Astrocyte (in vitro differentiated cells and primary cell): ENCODE measurements at regions not wholly inside any gene's neighbourhood (a gene's known extent, or its start where the extent isn't known, plus 50 kb on each side); places are given as distances from the start of the nearest gene placed in this dataset.

Experiments used
- DNase-seq: peaks from one replicate; pipeline ENCODE4 v3.0.0-alpha.2; 2010; ENCODE audit warnings: low read depth
- FAIRE-seq: peaks from 2 replicates; lab custom pipeline; 2011; peaks lifted over from hg19 to GRCh38; lab: Jason Lieb, UNC
- H2AFZ ChIP-seq: 2 replicates; pipeline ENCODE4 v1.6.0; 2012; ENCODE audit warnings: low read depth, low read length, inconsistent platforms
- H3K27ac ChIP-seq: 2 replicates; pipeline ENCODE4 v1.5.1; 2011; ENCODE audit warnings: low read depth, low read length, inconsistent platforms
- H3K27me3 ChIP-seq: 2 replicates; pipeline ENCODE4 v1.6.0; 2011; ENCODE audit warnings: low read length, inconsistent platforms; ENCODE audit not compliant: insufficient read depth
- H3K36me3 ChIP-seq: 2 replicates; pipeline ENCODE4 v1.5.1; 2011; ENCODE audit warnings: low read length, inconsistent platforms; ENCODE audit not compliant: insufficient read depth
- H3K4me1 ChIP-seq: 2 replicates; pipeline ENCODE4 v1.5.1; 2011; ENCODE audit warnings: low read length, inconsistent platforms; ENCODE audit not compliant: insufficient read depth
- H3K4me2 ChIP-seq: 2 replicates; pipeline ENCODE4 v1.6.0; 2012; ENCODE audit warnings: low read length, inconsistent platforms
- H3K4me3 ChIP-seq: 2 replicates; pipeline ENCODE4 v1.5.1; 2011; ENCODE audit warnings: low read depth, mild to moderate bottlenecking, low read length, inconsistent platforms; ENCODE audit not compliant: insufficient read depth
- H3K79me2 ChIP-seq: 2 replicates; pipeline ENCODE4 v1.6.0; 2012; ENCODE audit warnings: mild to moderate bottlenecking, low read length, inconsistent platforms; ENCODE audit not compliant: insufficient read depth
- H3K9ac ChIP-seq: 2 replicates; pipeline ENCODE4 v1.6.0; 2012; ENCODE audit warnings: mild to moderate bottlenecking, low read length, inconsistent platforms
- H3K9me3 ChIP-seq: 2 replicates; pipeline ENCODE4 v1.5.1; 2012; ENCODE audit warnings: low read depth, mild to moderate bottlenecking, low read length, inconsistent platforms; ENCODE audit not compliant: insufficient read depth
- H4K20me1 ChIP-seq: 2 replicates; pipeline ENCODE4 v1.6.0; 2012; ENCODE audit warnings: low read length, inconsistent platforms; ENCODE audit not compliant: insufficient read depth
- H3K27ac Mint-ChIP-seq: one replicate; pipeline ENCODE4 v1.8.0; 2021; ENCODE audit warnings: mild to moderate bottlenecking, mixed read lengths; ENCODE audit not compliant: unreplicated experiment
- H3K27me3 Mint-ChIP-seq: one replicate; pipeline ENCODE4 v1.8.0; 2021; ENCODE audit warnings: low read depth, mixed read lengths; ENCODE audit not compliant: unreplicated experiment
- H3K36me3 Mint-ChIP-seq: one replicate; pipeline ENCODE4 v1.8.0; 2021; ENCODE audit warnings: low read depth, mixed read lengths; ENCODE audit not compliant: unreplicated experiment
- H3K4me1 Mint-ChIP-seq: one replicate; pipeline ENCODE4 v1.8.0; 2021; ENCODE audit warnings: low read depth, mixed read lengths; ENCODE audit not compliant: unreplicated experiment
- H3K4me3 Mint-ChIP-seq: one replicate; pipeline ENCODE4 v1.8.0; 2021; ENCODE audit warnings: mild to moderate bottlenecking, moderate library complexity, mixed read lengths; ENCODE audit not compliant: unreplicated experiment
- H3K9me3 Mint-ChIP-seq: one replicate; pipeline ENCODE4 v1.8.0; 2021; ENCODE audit warnings: mild to moderate bottlenecking, mixed read lengths; ENCODE audit not compliant: unreplicated experiment
- EZH2 ChIP-seq: IDR thresholded peaks from 2 replicates; pipeline ENCODE4 v1.6.1; 2012; ENCODE audit warnings: mild to moderate bottlenecking, low read length, inconsistent platforms; ENCODE audit not compliant: insufficient read depth
- TF ChIP-seq, protein P1 (sequence below): IDR thresholded peaks from 2 replicates; pipeline ENCODE4 v1.5.1; 2011; ENCODE audit warnings: low read depth, mild to moderate bottlenecking, inconsistent platforms, low read length, moderate library complexity; ENCODE audit not compliant: insufficient read depth

DNA sequence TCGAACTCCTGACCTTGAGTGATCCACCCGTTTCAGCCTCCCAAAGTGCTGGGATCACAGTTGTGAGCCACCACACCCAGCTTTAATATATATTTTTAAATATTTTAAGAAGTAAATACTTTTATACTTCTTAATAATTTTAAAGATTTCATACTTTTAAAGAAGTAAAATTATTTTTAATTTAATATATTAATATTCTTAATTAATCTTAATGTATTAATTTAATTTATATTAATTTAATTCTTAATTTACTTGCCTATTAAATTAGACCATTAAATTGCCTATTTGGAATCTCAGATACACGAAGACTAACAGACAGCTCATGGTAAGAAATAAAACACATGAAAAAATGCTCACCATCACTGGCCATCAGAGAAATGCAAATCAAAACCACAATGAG lies 1087.4 kb downstream of the CDH18 start:
- Histone ChIP-seq H3K9me3 (no peaks in the 10 kb centered on the region), H3K36me3 (no peaks in the 10 kb centered on the region), H3K79me2 (no peaks in the 10 kb centered on the region), H2AFZ (no peak overlapping the region), H3K4me3 (no peak overlapping the region), H3K4me1 (no peaks in the 10 kb centered on the region), H3K27ac (no peak overlapping the region), H3K4me2 (no peak overlapping the region), H3K9ac (no peak overlapping the region), H4K20me1 (no peaks in the 10 kb centered on the region), H3K27me3 (no peaks in the 10 kb centered on the region)
- Mint-ChIP-seq H3K4me1 (no peaks in the 10 kb centered on the region), H3K27me3 (no peaks in the 10 kb centered on the region), H3K4me3 (no peak overlapping the region), H3K9me3 (no peaks in the 10 kb centered on the region), H3K36me3 (no peaks in the 10 kb centered on the region), H3K27ac (no peak overlapping the region)
- TF ChIP-seq, protein P1, sequence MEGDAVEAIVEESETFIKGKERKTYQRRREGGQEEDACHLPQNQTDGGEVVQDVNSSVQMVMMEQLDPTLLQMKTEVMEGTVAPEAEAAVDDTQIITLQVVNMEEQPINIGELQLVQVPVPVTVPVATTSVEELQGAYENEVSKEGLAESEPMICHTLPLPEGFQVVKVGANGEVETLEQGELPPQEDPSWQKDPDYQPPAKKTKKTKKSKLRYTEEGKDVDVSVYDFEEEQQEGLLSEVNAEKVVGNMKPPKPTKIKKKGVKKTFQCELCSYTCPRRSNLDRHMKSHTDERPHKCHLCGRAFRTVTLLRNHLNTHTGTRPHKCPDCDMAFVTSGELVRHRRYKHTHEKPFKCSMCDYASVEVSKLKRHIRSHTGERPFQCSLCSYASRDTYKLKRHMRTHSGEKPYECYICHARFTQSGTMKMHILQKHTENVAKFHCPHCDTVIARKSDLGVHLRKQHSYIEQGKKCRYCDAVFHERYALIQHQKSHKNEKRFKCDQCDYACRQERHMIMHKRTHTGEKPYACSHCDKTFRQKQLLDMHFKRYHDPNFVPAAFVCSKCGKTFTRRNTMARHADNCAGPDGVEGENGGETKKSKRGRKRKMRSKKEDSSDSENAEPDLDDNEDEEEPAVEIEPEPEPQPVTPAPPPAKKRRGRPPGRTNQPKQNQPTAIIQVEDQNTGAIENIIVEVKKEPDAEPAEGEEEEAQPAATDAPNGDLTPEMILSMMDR: no peak
- DNase-seq (no peak), FAIRE-seq (no peak)

DNA sequence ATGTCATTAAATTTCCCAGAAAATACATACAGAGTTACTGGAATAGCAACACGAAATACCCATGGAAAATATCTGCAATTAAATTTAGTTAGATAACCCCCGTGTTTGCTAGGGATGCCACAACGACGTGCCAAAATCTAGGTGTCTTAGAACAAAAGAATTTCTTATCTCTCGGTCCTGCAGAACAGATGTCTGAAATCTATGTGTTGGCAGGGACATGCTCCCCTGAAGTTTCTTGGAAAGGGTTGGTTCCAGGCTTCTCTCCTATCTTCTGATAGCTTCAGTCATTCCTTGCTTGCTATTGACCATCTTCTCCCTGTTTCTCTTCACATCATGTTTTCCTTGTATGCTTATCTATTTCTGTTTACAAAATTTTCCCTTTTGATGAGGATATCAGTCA lies 1067.0 kb downstream of the CDH18 start:
- Histone ChIP-seq H3K79me2 (no peaks in the 10 kb centered on the region), H3K27me3 (no peaks in the 10 kb centered on the region), H3K4me2 (no peak overlapping the region), H2AFZ (no peak overlapping the region), H4K20me1 (no peaks in the 10 kb centered on the region), H3K9ac (no peak overlapping the region), H3K36me3 (no peaks in the 10 kb centered on the region), H3K9me3 (no peaks in the 10 kb centered on the region), H3K4me1 (no peaks in the 10 kb centered on the region), H3K27ac (no peak overlapping the region), H3K4me3 (no peak overlapping the region)
- Mint-ChIP-seq H3K36me3 (no peaks in the 10 kb centered on the region), H3K4me1 (no peaks in the 10 kb centered on the region), H3K4me3 (no peak overlapping the region), H3K9me3 (no peaks in the 10 kb centered on the region), H3K27ac (no peak overlapping the region), H3K27me3 (no peaks in the 10 kb centered on the region)
- no peak for DNase-seq
- TF ChIP-seq, protein P1: no peak
- TF ChIP-seq EZH2: no peak
- no peak for FAIRE-seq

DNA sequence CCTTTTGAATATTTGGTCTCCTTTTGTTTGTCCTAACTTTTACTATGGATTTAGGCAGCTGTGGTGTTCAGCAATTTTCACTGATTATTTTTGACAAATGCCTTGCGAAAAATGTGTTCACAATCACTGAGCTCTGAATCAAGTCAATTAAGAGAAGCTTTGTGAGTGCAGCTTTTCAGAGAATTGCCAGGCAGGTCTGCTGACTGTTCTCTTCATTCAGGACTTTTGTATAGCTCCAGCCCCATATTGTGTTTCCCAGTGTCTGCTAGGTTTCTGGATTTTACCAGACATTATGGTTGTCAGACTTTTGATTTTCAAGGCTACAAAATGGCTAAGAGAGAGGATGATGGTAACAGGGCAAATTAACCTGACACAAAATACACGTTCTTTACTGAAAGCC lies 1055.9 kb downstream of the CDH18 start:
- Mint-ChIP-seq H3K4me1 (no peaks in the 10 kb centered on the region), H3K27me3 (no peaks in the 10 kb centered on the region), H3K27ac (no peak overlapping the region), H3K4me3 (no peak overlapping the region), H3K36me3 (no peaks in the 10 kb centered on the region), H3K9me3 (no peaks in the 10 kb centered on the region)
- Histone ChIP-seq H3K9ac (no peak overlapping the region), H2AFZ (no peak overlapping the region), H3K27ac (no peak overlapping the region), H3K4me3 (no peak overlapping the region), H4K20me1 (no peaks in the 10 kb centered on the region), H3K27me3 (no peaks in the 10 kb centered on the region), H3K36me3 (no peaks in the 10 kb centered on the region), H3K79me2 (no peaks in the 10 kb centered on the region), H3K4me1 (no peaks in the 10 kb centered on the region), H3K9me3 (no peaks in the 10 kb centered on the region), H3K4me2 (no peak overlapping the region)
- DNase-seq (no peak), FAIRE-seq (no peak)
- TF ChIP-seq, protein P1: no peak
- TF ChIP-seq EZH2: no peak
